Inferior parietal cortex (tissue), 1 donor: ENCODE measurements at regions not wholly inside any gene's neighbourhood (a gene's known extent, or its start where the extent isn't known, plus 50 kb on each side); places are given as distances from the start of the nearest gene placed in this dataset.
A peak's percentile ranks its signal among the peaks of the same experiment; 100 is the strongest.

ENCODE experiments used
- DNase-seq: peaks from one replicate; pipeline ENCODE4 v3.0.0-alpha.2; 2016; ENCODE audit errors: extremely low spot score

DNA sequence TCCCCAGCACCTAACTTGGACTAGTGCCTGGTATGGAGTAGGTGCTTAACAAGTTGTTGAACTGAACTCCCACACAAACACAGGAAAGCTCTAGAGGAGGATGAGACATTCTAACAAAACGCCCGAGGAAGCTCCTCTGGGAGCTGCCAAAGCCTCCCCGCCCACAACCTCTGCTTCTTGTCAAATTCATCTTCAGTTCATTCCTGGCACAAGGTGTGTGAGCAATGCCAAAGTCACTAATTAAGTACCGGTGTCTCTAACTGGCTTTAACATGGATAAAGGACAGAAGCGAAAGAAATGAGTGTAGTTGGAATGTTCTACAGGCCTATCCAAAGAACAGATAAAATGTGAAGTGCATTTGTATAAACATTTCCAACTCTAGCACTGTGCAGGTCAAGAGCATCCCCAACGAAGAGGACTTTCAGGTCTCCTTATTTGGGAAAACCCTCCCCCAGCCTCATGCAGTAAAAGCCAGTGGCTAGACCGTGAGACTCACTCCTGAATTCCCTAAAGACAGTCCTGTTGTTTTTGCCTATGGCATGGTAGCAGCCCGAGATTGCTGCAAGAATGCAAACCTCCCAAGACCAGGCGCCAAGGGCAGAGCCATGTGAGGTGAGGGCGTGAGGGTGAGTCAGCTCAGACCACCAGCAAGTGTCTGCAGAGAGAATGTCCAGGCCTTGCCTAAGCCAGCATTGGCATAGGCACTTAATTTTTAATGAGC lies 72.2 kb upstream of the KLF3 start:
- no peak for DNase-seq

DNA sequence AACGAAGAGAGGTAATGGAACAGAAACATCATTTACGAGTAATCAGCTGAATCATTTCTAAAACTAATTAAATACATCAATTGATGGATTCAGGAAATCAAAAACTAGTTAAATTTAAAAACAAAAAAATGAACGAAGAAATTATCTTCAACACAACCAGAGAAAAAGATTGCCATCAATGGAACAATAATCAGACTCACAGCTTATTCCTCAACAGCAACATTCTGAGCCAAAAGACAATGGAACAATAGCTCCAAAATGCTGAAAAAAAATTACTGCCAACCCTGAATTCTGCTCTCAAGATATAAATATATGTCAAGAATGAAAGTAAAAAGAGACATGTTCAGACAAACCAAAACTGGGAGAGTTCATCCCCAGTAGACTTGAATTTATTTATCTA lies 65.5 kb upstream of the KLF3 start:
- no peak for DNase-seq

DNA sequence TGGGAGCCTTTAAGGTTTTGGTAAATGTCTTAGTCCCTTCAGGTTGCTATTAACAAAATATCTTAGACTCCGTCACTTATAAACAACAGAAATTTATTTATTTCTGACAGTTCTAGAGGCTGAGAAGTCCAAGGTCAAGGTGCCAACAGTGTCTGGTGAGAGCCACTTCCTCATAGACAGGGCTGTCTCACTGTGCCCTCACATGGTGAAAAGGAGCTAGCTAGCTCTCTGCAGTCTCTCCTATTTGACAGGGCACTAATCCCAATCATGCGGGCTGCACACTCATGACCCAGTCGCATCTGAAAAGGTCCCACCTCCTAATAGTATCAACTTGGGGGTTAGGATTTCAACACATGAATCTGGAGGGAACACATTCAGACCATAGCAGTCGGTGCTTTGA lies 63.4 kb upstream of the KLF3 start:
- DNase-seq: no peak

DNA sequence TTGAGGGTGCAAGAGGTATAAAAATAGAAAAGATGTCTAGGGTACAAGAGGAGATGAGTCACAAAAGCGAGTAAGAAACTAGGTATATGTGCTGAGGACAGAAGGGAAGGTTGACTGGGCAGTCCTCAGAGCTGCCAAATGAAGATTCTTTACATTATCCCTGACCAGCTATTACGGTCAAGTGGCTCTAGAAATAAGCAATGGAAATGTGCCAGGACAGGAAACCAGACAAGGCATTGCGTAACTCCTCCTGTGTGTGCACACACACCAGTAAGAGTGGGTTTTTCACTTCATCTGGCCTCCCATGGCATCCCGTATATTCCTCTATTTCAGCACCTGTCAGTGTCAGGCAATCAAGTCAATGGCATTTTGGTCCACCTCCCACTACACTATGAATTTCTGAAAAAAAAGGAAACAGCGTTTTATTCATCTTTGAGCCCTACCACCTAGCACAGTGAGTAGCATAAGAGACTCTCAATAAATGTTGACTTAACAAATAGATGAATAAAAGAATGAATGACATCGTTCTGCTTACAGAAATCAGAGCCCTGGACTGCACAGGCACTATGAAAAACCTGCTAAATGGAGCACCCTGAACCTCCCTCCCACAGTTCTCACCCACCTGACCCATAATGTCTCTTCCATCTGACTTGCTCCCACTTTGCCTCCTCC lies 62.6 kb upstream of the KLF3 start:
- DNase-seq: no peak

DNA sequence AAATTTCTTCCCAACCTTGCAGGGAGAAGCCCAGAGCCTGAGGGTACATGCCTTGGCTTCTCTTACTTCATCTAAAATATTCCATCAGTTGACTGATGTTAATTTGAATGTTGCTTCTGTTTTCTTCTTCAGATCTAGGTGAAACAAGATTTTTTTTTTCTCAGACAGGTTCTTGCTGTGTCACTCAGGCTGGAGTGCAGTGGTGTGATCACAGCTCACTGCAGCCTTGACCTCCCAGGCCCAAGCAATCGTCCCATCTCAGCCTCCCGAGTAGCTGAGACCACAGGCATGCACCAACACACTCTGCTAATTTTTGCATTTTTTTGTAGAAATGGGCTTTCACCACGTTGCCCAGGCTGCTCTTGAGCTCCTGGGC lies 62.1 kb upstream of the KLF3 start:
- no peak for DNase-seq

DNA sequence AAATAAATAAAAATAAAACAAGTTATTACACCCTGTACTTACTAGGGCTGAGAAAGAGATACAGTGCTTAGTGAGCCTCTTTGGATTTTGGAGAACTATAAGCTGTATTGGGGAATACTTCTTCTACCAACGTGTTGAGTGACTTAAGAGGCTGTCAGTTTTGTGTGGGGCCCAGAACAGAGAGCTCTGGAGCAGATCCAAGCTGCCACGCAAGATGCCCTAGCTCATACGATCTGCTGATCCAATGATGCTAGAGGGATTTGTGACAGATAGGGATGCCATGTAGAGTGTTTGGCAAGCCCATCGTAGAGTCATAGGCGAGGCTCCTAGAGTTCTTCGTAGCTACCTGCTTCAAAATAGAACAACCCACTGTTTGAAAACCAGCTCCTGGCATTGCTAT lies 60.3 kb upstream of the KLF3 start:
- DNase-seq: no peak

DNA sequence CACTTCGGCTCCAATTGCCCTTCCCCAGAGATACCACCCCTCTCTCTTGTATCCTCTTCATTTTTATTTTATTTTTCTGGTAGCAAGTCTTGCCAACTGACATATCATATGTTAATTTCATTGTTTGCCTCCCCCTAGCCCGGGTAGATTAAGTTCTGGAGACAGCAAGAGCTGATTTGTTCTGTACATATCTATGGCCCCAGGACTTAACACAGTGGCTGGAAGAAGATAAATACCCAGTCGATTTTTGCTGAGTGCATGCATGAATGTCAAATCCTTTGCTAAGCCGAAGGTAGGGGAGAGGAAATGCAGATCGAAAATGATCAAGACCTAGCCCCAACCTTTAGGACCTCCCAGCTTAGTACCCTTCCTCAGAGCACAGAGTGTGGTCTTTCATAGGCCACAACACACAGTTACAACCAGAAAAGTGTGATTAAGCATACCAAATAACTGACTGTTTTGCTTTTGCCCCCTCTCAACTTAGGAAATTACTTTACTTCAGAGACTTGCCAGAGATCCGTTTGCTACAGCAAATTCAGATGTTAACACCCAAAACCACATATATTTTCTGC lies 58.7 kb upstream of the KLF3 start:
- DNase-seq: no peak

DNA sequence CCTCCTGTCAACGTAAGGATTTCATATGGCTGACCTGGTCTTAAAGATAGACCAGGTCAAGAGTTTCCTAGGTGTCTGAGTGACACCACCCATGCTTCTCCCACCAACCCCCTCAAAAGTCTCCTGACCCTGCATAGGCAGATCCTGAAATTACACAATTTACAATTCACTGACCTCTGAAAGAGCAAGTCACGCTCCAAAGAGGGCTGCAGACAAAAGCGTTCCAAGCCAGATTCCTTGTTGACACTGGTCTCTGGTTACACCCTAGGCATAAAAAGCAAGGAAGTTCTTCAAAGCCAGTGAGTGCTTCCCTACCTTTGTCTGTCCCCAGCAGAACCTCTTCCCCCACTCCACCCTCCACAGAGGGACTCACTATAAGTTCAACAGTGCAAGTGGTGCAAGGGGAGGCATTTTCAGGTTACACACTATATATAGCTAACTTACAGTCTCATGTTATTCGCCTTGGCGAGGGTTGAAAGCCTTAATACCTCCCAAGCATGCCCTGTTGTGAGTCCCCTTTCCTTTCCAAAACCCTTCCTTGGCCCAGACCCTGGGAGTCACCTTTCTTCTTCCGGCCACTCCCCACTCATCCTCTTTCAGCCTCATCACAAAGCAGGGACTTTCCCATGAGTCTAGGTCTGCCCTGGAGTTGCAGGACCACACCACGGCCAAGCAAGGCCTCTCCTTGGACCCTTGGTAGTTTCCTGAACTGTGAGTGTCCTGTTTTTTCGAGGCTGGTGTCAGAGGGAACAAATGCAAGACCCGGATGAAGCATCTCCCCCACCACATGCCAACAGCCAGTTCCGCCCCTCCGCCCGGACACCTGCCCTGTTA lies 58.0 kb upstream of the KLF3 start:
- DNase-seq: no peak

DNA sequence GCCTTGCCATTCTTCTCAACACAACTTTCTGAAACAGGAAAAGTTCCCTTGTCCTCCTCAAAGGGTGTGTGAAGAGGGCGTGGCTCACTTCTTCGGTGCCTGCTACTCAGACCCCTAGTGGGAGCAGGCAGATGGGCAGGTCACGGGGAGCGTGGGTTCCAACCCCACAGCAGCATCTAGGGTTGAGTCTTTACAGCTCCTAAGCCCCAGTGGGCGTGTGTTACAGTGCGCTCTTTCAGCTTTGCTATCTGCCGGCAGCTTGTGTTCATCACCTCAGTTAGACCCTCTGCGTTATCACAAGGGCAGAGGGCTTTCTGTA lies 57.5 kb upstream of the KLF3 start:
- no peak for DNase-seq

DNA sequence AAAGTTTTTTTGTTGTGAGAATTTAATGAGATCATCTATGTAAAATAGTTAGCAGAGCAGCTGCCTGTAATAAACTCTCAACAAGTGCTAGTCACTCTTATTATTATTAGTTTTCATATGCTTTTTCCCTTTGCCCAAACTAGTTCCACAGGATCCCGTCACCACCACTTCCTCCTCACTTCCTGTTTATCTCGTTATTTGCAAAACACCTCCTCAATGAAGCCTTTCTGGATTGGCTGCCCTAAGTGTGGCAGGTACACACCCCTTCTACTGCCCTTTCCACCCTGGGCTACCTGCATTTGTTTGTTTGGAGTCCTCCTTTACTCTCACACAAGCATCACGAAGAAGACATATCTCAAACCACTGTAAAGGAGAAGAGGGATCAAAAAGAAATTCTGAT lies 54.4 kb upstream of the KLF3 start:
- DNase-seq: no peak

DNA sequence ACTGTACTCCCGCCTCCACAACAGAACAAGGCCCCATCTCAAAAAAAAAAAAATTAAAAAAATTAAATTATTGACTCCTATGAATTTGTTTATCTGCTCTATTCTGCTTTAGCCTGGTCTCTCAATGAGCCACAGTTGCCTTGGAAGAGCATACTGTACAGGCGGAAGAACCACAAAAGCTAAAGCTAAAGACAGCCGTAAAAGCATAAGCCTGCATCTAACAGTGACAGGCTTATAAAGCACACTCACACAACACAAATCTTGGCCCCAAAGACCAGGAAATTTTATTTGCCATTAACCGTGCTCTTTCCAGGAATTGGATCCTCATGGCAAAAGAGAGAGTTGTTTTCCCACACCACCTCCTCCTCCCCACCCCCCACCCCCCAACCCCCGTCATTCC lies 53.5 kb upstream of the KLF3 start:
- DNase-seq: no peak

DNA sequence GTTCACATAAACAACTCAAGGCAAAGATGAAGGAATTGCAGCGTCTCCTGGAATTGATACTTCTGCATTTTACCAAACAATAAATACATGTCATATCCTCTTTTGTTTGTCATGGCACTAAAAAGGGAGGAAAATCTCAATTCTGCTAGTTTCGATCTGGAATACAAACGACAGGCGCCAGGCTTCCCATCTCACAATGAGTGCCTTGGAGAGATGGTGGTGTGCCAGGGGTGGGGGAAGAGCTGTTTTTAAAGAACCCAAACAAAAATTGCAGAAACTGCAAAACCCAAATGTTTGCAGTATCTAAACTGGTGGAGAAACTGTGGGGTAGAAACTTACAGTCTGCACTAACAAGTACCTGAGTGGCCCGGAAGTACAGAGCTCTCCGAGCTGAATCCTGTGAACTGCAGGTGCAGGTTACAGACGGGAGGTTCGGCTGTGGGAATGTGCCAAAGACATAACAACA lies 53.0 kb upstream of the KLF3 start:
- DNase-seq: peak; percentile 36

DNA sequence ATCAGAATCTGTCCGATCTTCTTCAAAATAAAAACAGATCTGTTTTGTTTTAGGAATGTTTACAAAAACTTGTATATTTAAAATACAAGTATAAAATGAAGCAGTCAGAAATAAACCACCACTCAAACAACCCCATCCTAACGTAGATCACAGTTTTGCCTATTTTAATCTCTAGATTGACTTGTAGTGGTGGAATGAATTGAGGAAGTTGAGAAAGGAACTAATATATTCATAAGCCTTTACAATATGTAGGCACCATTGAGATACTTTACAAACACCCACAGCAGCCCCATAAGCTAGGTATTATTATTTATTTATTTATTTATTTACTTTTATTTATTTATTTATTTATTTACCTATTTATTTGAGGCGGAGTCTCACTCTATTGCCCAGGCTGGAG lies 52.3 kb upstream of the KLF3 start:
- no peak for DNase-seq

DNA sequence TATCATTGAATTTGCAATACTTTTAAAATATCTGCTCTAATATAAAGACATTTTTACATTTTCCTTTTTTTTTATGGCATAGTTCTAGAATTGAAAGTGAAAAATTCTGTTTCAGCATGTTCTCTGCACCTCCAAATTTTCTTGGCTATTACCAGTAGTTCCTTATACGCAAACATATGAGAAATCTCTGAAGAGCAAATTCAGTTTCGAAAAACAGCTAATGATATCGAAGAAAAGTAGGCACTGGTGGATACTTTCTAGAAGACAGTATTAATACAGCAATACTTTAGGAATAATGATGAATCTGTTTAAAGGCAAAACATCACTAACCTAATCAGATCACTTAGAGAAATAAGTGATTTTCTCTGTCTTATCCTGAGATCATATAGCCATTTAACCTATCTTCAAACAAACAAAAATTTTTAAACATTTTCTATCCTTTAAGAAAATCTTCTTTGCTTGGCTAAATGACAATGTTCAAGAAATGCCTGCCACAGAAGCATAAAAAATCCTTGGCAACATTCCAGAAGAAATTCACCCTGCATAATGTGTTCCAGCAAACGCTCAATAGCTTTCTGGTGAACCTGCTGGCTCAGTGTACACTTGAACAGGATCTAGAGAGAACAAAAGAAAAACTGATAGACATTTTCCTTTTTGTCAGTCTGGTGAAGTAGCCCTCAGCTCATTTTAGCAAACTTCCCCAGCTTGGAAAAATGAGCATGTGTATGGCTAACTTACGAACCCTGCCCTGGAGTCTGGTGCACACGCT lies 51.2 kb upstream of the KLF3 start:
- peak; percentile 24 for DNase-seq
